ENCODE measurements at regions not wholly inside any gene's neighbourhood (a gene's known extent, or its start where the extent isn't known, plus 50 kb on each side); places are given as distances from the start of the nearest gene placed in this dataset.
"Not testable (repeated sequence)": the region's sequence is repeated elsewhere in the genome, so short reads cannot be mapped to it uniquely, and the experiment has no call there.

DNA sequence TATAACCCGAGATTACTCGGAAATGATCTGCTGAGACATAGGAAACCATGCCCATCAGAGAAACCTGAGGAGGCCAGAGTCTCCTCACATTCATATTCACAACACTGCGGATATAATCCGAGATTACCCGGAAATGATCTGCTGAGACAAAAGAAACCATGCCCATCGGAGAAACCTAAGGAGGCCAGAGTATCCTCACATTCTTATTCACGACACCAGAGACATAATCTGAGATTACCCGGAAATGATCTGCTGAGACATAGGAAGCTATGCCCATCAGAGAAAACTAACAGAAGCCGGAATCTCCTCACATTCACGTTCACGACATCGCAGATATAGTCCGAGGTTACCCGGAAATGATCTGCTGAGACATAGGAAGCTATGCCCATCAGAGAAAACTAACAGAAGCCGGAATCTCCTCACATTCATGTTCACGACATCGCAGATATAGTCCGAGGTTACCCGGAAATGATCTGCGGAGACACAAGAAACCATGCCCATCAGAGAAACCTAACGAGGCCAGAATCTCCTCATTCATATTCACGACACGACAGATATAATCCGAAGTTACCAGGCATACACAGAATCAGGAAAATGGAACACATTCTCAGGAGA lies 422.3 kb upstream of the AKR1E2 start:
- in situ Hi-C loops (cut with MboI; ENCODE audit: low sequenced_read_pairs) = no loop called here

DNA sequence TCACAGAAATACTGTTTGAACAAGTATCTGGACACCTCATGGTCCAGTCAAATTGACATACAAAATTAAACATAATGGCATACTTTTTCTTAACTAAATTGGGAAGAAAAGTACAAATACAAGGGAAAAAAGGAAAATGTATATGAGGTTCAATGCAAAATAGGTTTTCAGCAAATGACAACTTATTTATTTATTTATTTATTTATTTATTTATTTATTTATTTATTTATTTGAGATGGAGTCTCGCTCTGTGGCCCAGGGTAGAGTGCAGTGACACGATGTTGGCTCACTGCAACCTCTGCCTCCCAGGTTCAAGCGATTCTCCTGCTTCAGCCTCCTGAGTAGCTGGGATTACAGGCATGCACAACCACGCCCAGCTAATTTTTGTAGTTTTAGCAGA lies 424.9 kb upstream of the AKR1E2 start:
- in situ Hi-C loops (cut with MboI; ENCODE audit: low sequenced_read_pairs) = not testable (repeated sequence)

DNA sequence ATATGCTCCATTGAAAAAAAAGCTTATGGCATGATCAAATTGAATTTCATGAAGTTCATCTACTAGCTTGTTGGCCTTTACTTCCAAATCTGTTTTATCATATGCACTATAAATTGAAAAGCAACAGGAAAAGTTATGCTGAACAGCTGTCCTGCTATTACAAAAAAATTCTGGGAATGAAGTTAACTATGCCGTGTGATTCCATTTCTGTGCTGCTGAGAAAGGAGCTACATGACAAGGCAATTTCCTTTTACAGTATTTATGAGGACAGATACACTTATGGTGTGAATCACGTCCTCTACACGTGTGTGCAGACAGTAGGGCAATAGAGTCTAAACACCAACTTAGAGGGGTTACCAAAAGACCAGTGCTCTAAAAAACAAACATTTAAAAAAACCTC lies 426.5 kb upstream of the AKR1E2 start:
- in situ Hi-C loops (cut with MboI; ENCODE audit: low sequenced_read_pairs) = no loop called here

DNA sequence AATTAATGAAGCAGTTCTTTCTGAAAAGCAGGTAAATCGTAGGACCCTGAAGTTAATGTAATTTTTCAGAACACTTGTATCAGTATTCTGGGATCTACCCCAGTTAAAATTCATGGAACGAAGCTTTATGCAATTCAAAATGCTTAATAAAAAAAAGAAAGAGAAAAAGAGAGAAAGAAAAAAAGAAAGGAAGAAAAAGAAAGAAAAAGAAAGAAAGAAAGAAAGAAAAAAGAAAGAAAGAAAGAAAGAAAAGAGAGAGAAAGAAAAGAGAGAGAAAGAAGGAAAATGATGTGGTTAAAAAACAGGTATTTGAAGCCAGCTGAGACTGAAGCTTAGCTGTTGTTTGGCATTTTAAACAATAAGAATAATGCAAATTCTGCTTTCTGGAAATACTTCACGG lies 427.4 kb upstream of the AKR1E2 start:
- in situ Hi-C loops (cut with MboI; ENCODE audit: low sequenced_read_pairs) = no loop called here

DNA sequence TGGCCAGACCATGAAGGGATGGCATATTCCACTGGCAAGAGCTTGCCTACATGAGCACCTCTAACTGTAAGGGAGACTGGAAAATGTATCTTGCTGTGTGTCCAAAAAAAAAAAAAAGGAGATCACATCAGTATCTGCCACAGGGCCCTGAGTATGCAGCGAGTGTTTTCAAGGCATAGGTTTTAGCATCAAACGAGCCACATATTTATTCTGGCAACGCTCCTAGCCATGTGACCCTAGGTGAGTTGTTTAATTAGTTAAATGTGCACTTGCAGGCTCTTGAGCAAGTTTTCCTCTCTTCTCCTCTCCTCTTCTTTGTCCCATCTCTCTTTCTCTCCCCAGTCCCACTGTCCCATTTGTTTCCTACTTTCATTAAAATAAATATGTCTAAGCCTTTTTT lies 428.7 kb upstream of the AKR1E2 start:
- in situ Hi-C loops (cut with MboI; ENCODE audit: low sequenced_read_pairs) = no loop called here

DNA sequence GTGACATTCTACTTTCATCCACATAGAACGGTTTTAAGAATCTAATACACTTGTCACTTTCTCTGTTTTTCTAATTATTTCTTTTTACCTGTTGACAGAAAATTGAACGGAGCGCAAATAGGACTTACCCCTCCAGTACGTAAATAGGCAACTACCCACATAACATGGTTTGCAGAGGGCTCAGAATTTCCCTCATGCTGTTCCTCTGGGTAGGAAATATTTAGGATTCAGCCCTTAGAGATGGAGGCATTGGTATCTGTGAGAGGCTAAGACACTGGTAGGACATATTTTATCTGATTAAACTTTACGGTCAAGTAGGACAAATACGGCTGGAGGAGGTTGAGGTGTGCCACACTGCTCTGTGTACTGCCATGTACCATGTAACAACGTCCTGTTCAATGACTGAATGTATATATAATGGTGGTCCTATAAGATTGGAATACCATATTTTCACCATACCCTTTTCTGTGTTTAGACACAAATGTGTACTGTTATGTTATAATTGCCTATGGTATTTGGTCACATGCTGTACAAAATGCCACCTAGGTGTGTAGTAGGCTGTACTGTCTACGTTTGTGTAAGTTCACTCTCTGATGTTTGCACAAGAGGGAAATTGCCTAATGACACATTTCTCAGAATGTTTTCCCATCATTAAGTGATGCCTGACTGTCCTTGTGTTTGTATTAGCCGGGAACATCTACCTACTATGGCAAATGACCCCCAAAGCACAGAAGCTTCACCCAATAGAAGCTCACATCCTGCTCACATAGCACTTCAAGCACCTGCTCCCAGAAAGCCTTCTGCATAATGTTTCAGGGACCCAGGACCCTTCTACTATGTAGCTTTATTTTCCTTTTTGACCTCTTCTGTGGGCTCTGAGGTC lies 429.4 kb upstream of the AKR1E2 start:
- in situ Hi-C loops (cut with MboI; ENCODE audit: low sequenced_read_pairs) = no loop called here

DNA sequence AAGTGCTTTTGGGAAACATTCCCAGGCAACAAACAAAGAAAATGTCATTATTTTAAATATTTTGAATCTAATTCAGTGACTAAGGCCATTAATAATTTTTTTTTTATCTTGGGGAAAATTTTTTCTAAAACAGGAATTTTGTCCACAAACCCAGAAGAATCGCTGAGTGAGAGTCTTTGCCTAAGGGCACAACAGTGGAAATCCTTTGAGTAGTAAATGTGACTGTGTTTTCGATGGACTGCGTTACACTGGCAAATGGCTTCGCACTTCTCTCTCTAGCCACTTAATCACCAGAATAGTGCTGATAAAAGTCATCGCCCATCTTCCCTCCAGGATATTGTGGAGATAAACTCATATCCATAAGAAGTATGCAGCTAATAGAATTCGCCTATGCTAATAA lies 430.3 kb upstream of the AKR1E2 start:
- in situ Hi-C loops (cut with MboI; ENCODE audit: low sequenced_read_pairs) = no loop called here

DNA sequence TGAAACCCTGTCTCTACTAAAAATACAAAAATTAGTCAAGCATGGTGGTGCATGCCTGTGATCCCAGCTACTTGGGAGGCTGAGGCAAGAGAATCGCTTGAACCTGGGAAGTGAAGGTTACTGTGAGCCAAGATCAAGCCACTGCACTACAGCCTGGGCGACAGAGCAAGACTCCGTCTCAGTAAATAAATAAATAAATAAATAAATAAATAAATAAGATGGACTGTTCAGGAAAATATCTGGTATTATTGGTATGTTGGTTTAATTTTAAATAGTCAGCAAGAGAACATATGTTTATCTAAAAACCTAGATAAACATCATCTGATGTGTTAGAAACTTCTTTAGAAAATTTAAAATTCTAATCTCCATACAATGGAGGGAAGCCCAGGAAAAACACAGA lies 431.6 kb upstream of the AKR1E2 start:
- in situ Hi-C loops (cut with MboI; ENCODE audit: low sequenced_read_pairs) = not testable (repeated sequence)

DNA sequence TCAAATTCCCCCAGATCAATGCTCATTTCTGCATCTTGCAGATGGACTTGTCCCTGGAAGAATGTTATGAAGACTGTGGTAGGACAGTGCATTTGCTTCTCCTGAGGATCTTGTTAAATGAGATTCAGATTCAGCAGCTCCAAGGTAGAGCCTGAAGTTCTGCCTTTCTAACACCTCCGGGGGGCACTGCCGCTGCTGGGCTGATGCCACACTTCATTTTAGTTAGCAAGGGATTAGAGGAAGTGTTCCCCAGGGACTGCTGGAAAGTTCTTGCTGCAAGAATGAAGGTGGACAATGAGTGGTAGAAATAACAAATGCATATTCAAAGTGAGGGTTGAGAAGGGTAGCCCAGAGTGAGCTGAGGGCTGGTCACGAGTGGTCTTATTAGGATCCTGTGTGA lies 434.3 kb upstream of the AKR1E2 start:
- in situ Hi-C loops (cut with MboI; ENCODE audit: low sequenced_read_pairs) = no loop called here

DNA sequence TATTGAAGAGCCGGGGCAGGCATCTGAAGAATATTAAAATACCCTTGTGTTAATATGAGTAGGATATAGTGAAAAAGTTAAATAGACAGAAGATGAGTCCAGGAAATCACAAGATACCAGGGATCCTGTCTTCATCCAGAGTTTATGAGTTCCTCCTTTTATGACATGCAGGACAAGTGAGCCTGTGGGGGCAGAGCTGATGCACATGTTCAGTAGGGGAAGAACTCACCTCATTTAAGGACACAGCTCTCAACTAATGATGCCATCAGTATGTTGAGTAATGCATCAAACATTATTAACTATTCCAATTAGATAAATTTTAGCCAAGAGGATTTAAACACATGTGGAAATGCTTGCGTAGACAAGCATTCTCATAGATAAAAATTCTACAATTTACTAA lies 435.8 kb upstream of the AKR1E2 start:
- in situ Hi-C loops (cut with MboI; ENCODE audit: low sequenced_read_pairs) = no loop called here

DNA sequence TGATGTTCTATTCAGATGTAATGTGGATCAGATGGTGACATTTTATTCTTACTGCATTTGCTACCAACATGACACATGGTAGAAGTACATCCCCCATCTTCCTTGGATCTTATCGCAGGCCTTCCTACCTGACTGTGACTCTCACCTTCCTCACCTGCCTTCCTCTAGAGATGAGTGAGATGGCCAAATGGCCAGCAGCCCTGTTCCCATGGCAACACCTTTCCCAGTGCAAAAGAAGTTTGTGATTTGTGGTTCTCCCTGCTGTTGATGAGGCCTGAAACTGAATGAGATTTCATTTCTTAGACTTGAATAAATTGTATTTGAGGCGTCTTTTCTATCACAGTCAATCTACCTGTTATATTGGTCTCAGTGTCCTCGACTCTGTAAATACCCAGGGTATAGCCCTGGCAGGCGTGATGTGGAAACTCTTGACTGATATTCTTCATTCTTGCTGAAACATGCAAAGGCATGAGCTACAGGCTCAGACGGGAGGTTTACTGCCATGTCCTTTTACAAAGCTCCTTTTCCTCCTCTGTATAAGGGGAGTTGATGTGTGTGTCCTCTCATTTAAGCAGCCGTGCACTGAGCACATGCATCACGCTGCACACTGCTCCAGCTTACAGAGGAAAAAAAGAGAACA lies 440.7 kb upstream of the AKR1E2 start:
- in situ Hi-C loops (cut with MboI; ENCODE audit: low sequenced_read_pairs) = no loop called here

DNA sequence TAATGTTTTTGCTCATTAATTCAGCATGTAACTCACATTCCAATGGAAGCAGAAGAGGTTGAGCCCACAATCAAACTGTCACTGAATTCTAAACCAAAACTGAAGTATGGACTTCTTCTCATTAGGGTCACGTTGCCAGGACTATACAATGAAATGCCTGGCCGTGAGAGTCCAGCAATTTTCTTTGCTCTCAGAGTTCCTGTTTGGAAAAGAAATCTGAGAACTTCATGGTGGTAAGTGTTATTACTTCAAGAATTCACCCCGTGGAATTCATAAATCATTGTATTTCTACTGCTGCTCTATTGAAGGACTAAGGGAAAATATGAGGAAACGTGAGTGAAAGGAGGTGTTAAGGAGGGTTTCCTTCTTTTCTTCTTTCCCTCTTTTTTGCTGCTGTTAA lies 441.8 kb upstream of the AKR1E2 start:
- in situ Hi-C loops (cut with MboI; ENCODE audit: low sequenced_read_pairs) = no loop called here

DNA sequence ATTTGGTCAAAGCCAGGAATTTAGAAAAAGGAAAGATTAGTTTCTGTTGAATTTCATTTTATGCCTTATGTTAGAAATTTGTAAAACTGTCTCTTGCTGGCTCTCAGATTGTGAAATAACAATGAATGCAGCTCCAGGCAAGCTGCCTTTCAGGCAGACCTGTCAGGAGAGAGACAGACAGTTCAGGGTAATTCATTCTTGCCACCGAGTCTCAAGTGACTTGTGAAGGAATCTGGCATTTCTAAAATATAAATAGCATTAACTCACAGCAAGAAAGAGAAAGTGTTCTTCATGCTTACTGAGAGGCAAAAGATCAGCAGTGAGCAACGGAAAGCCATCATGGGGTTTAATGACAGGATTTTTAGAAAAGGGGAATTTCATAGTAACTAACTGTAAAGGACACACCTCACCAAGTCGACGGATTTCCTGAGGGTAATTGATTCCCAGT lies 442.3 kb upstream of the AKR1E2 start:
- in situ Hi-C loops (cut with MboI; ENCODE audit: low sequenced_read_pairs) = no loop called here

DNA sequence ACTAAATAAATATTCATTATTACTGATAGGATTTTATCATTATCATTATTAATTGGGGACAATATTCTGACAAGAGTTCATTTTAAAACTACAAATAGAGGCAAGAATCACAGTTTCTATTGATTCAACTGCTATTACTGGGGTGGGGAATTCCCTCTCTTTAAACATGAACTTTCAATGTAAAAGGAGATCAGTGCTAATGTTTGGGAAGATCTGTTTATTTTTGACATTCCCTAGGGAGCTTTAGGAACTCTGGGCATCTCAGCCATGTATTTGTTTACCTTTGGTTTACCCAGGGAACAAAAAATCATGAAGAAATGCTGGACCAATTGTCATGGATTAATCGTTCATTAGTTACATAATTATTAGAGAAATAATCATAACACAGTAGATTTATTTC lies 443.2 kb upstream of the AKR1E2 start:
- in situ Hi-C loops (cut with MboI; ENCODE audit: low sequenced_read_pairs) = no loop called here

DNA sequence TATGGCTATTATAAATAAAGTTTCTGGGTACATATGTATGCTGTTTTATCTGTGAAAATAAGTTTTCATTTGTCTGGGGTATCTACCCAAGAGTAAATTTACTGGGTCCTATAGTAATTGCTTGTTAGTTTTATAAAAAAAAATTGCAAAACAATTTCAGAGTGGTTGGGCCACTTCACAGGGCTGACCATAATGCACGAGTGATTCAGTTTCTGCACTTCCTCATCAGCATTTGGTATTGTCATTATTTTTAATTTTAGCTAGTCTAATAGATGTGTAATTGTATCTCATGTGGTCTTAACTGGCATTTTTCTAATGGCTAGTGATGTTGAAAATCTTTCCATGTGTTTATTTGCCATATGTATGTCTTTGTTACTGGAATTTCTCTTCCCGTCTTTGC lies 452.4 kb upstream of the AKR1E2 start:
- in situ Hi-C loops (cut with MboI; ENCODE audit: low sequenced_read_pairs) = no loop called here

DNA sequence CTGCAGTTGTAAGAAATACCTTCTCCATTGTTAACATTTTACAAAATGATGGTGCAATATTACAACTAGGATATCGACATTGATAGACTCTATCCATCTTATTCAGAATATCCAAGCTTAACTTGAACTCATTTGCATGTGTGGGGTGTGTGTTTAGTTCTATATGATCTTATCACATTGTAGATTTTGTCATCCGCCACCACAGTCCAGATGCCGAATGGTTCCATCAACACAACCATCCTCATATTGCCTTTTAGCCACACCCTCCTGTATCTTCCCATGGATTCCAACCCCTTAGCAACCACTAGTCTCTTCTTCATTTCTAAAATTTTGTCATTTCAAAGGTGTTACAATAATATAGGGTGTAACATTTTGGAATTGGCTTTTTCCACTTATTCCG lies 452.9 kb upstream of the AKR1E2 start:
- in situ Hi-C loops (cut with MboI; ENCODE audit: low sequenced_read_pairs) = no loop called here

DNA sequence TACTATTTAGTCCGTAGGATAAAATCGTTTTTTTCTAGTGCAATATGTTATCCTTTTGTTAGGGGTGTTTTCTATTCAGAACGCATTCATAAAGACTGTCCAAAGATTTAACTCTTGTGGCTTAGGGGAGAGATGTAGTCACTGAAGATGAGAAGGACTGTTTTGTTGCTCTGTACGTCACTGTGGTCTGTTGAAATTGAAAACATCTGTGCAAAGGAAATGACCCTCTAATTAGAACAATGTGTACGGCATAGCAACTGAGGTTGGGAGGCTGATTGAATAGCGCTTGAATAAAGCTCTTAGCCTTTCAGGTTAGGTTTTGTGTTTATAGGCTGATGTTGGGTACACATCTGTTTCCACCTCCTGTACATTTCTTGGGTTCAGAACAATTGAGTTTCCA lies 453.4 kb upstream of the AKR1E2 start:
- in situ Hi-C loops (cut with MboI; ENCODE audit: low sequenced_read_pairs) = no loop called here

DNA sequence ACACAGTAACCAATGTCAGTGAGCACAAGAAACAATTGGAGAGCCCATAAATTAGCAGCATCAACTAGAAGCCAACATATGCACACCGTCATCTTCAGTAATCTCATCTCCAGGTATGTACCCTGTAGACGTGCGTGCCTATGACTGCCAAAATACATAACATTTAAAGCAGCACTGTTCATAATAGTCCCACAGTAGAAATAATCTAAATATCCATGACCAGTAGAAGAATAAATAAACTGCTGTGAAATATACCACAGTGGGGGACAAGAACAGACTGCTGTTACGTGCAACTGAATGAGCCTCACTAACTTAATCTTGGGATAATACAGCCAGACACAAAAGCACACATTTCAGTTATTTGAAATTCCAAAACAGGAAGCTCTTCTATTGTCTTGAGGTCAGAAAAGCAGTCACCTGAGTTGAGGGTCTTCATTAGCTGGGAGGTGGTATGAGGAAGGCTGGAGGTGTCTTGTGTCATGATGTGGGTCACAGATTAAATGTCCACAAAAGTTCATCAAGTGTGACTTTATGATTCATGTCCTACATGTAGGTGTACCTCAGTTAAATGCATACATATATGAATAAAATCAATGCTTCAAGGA lies 454.2 kb upstream of the AKR1E2 start:
- in situ Hi-C loops (cut with MboI; ENCODE audit: low sequenced_read_pairs) = no loop called here

DNA sequence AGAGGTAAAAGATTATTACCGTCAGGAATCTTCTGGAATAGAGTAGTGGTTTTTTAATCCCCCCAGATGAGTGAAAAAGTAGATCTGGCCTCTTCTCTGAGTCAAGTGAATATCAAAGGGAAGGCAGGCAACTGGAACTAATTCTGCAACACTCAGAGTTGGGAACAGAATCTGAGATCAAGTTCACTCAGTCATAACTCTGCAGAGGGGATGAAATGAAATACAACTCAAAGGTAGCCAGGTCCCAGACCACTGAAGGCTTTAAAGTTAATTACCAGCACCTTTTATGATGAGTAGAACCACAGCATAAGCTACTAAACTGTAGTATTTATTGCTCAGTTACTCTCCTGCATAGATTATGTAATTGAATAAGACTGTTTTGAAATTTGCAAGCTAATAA lies 455.6 kb upstream of the AKR1E2 start:
- in situ Hi-C loops (cut with MboI; ENCODE audit: low sequenced_read_pairs) = no loop called here

DNA sequence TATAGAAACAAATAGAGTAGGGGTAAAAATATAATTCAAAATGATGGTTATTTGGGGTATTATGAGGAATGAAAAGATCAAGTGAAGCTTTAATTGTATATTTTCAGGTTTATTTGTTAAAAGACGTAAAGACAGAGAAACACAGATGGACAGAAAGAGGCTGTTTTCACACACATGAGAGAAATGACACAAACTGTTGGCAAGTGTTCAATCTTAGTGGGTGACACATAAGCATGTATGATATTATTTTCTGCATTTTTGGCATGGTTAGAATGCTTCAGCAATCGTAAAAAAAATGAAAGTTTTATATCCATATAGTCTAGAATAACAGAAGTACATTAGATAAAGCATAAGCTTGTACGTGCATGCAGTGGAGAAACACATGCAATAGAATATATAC lies 464.4 kb upstream of the AKR1E2 start:
- in situ Hi-C loops (cut with MboI; ENCODE audit: low sequenced_read_pairs) = no loop called here

DNA sequence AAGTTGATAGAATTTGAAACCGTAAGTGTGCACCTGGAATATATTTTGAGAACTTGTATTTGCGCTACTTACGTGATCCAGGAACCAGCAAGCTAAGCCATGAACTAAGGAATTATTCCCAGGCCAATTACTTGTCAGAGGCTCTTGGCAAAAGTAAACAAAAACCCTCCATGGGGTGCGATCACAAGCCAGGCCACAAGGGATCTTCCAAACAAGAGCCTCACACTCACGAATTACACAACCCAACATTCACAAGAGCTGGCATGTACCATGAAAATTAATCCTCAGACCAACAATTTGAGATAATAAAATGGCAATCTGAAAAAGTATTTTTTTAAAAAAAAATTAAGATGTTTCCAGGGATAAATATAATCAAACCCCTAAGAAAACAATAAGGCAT lies 467.0 kb upstream of the AKR1E2 start:
- in situ Hi-C loops (cut with MboI; ENCODE audit: low sequenced_read_pairs) = no loop called here

DNA sequence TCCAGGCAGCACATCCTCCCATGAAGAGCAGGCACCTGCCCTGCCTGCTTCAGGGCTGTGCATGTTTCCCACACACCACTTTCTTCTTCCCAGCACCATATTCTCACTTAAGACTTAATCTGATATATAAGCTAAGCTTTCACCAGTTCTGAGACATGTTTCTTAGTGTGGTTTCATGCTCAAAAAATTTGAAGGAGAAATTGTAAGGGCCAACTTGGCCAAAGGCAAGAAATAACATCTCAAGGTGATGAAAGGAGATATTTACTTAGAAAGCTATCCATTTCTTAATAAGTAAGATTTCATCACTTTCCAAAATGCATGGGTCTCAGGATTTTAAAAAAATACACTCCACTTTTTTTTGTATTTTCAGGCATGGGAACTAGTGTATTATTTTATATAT lies 468.1 kb upstream of the AKR1E2 start:
- in situ Hi-C loops (cut with MboI; ENCODE audit: low sequenced_read_pairs) = no loop called here

Measured in HL-60/S4 treated with phorbol 12-myristate 13-acetate at 8.2 ng/mL for 4 days and 3 days (cell line).